Keratinocyte (primary cell): ENCODE measurements at regions not wholly inside any gene's neighbourhood (a gene's known extent, or its start where the extent isn't known, plus 50 kb on each side); places are given as distances from the start of the nearest gene placed in this dataset.

ENCODE experiments used
- DNase-seq: peaks from one replicate; pipeline ENCODE4 v3.0.0-alpha.2; 2011; ENCODE audit warnings: low read depth, missing footprints, low spot score
- FAIRE-seq: peaks from 2 replicates; lab custom pipeline; 2011; peaks lifted over from hg19 to GRCh38; lab: Jason Lieb, UNC
- H2AFZ ChIP-seq: 2 replicates; pipeline ENCODE4 v1.6.0; 2012; ENCODE audit warnings: low read length, control low read depth, inconsistent platforms; ENCODE audit not compliant: control insufficient read depth
- H3K27ac ChIP-seq: 2 replicates; pipeline ENCODE4 v1.5.1; 2011; ENCODE audit warnings: low read length; ENCODE audit not compliant: control insufficient read depth, insufficient read depth
- H3K27me3 ChIP-seq: 3 replicates; pipeline ENCODE4 v1.6.0; 2011; ENCODE audit warnings: low read length; ENCODE audit not compliant: control insufficient read depth, insufficient read depth; ENCODE audit errors: extremely low read depth
- H3K36me3 ChIP-seq, 2 experiments: 2 replicates in 1 of 2; 3 replicates in 1 of 2; pipeline ENCODE4 v1.5.1; 2011; ENCODE audit warnings: low read length in 2 of 2, mild to moderate bottlenecking in 1 of 2; ENCODE audit not compliant: control insufficient read depth in 2 of 2, insufficient read depth in 2 of 2; ENCODE audit errors: extremely low read depth in 1 of 2
- H3K4me1 ChIP-seq: 3 replicates; pipeline ENCODE4 v1.5.1; 2011; ENCODE audit warnings: low read length; ENCODE audit not compliant: control insufficient read depth, insufficient read depth; ENCODE audit errors: extremely low read depth
- H3K4me2 ChIP-seq: 3 replicates; pipeline ENCODE4 v1.6.0; 2011; ENCODE audit warnings: low read depth, low read length; ENCODE audit not compliant: control insufficient read depth, insufficient read depth; ENCODE audit errors: extremely low read depth
- H3K4me3 ChIP-seq, 3 experiments: fragments of 200-600 bp in 1 of 3; sonication (generic) in 1 of 3; 2 replicates in 2 of 3; 3 replicates in 1 of 3; pipeline ENCODE4 v1.5.1; 2011 to 2016; ENCODE audit warnings: low read length in 3 of 3, mild to moderate bottlenecking in 3 of 3, control low read depth in 2 of 3, inconsistent platforms in 1 of 3, low read depth in 1 of 3, mixed read lengths in 1 of 3, mixed run types in 1 of 3, moderate library complexity in 1 of 3; ENCODE audit not compliant: control insufficient read depth in 2 of 3, insufficient read depth in 2 of 3; ENCODE audit errors: extremely low read depth in 1 of 3
- H3K79me2 ChIP-seq: 2 replicates; pipeline ENCODE4 v1.6.0; 2012; ENCODE audit warnings: low read length; ENCODE audit not compliant: control insufficient read depth, insufficient read depth
- H3K9ac ChIP-seq: 3 replicates; pipeline ENCODE4 v1.6.0; 2011; ENCODE audit warnings: low read length; ENCODE audit not compliant: control insufficient read depth, insufficient read depth; ENCODE audit errors: extremely low read depth
- H3K9me1 ChIP-seq: 3 replicates; pipeline ENCODE4 v1.6.0; 2011; ENCODE audit warnings: low read length; ENCODE audit not compliant: control insufficient read depth, insufficient read depth; ENCODE audit errors: extremely low read depth
- H3K9me3 ChIP-seq: 2 replicates; pipeline ENCODE4 v1.5.1; 2012; ENCODE audit warnings: low read depth, low read length; ENCODE audit not compliant: control insufficient read depth
- H4K20me1 ChIP-seq: 3 replicates; pipeline ENCODE4 v1.6.0; 2011; ENCODE audit warnings: low read length; ENCODE audit not compliant: control insufficient read depth, insufficient read depth; ENCODE audit errors: extremely low read depth
- EZH2 ChIP-seq: IDR thresholded peaks from one replicate; pipeline ENCODE4 v1.6.1; 2012; ENCODE audit warnings: inconsistent platforms, mild to moderate bottlenecking, low read length, moderate library complexity
- dilution Hi-C: fragments of 300-500 bp; cut with MboI; formaldehyde crosslinking; loops from one replicate; pipeline ENCODE4 v1.7.0; 2020; ENCODE audit warnings: low sequenced_read_pairs; ENCODE audit not compliant: extremely low pct_ligation_motif_present
- TF ChIP-seq, protein P1 (sequence below), 3 experiments: IDR thresholded peaks in 1 of 3; conservative IDR thresholded peaks in 1 of 3; optimal IDR thresholded peaks in 1 of 3; 2 replicates in 2 of 3; 3 replicates in 1 of 3; pipeline versions ENCODE3 to v1.5.1; 2011; ENCODE audit warnings: low read length in 3 of 3, mild to moderate bottlenecking in 3 of 3, moderate library complexity in 2 of 3, control low read depth in 1 of 3, inconsistent platforms in 1 of 3; ENCODE audit not compliant: insufficient read depth in 2 of 3; ENCODE audit errors: extremely low read depth in 1 of 3

DNA sequence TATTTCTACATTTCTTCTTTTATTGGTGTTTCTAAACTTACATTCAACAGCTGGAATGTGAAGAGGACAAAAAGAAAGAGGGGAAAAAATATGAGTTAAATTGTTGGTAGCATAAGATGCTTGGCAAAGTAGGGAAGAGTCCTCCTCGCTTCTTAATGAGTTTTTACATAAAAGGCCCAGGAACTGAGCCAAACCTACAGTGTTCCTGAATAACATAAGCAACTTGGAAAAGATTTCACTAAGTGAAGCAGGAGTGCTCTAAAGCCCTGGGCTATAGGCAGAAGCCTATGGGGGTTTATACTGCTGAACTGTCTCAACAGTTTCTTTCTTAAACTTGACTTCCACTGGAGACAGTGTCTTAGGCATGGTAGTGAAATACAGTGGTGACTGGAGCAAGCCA, 115.0 kb upstream of the USP25 start:
- Histone ChIP-seq H3K4me1 (peaks cover 5% of the 10 kb centered on the region), H3K27ac (no peak overlapping the region), H3K36me3 (no peaks in the 10 kb centered on the region), H3K79me2 (no peaks in the 10 kb centered on the region), H4K20me1 (no peaks in the 10 kb centered on the region), H2AFZ (no peak overlapping the region), H3K9ac (no peak overlapping the region), H3K27me3 (no peaks in the 10 kb centered on the region), H3K4me2 (no peak overlapping the region), H3K4me3 (no peak overlapping the region), H3K9me3 (no peaks in the 10 kb centered on the region), H3K9me1 (no peaks in the 10 kb centered on the region)
- no peak for FAIRE-seq
- no peak for DNase-seq
- dilution Hi-C loops: no loop called here
- TF ChIP-seq, protein P1, sequence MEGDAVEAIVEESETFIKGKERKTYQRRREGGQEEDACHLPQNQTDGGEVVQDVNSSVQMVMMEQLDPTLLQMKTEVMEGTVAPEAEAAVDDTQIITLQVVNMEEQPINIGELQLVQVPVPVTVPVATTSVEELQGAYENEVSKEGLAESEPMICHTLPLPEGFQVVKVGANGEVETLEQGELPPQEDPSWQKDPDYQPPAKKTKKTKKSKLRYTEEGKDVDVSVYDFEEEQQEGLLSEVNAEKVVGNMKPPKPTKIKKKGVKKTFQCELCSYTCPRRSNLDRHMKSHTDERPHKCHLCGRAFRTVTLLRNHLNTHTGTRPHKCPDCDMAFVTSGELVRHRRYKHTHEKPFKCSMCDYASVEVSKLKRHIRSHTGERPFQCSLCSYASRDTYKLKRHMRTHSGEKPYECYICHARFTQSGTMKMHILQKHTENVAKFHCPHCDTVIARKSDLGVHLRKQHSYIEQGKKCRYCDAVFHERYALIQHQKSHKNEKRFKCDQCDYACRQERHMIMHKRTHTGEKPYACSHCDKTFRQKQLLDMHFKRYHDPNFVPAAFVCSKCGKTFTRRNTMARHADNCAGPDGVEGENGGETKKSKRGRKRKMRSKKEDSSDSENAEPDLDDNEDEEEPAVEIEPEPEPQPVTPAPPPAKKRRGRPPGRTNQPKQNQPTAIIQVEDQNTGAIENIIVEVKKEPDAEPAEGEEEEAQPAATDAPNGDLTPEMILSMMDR (optimal IDR thresholded peaks at IDR 0.05 in 1 of 3, IDR thresholded peaks at IDR 0.05 in 1 of 3, conservative IDR thresholded peaks at IDR 0.05 in 1 of 3; ENCODE audit: extremely low read depth in 1 of 3, insufficient read depth in 2 of 3, low read length in 3 of 3): no peak
- no peak for TF ChIP-seq EZH2

DNA sequence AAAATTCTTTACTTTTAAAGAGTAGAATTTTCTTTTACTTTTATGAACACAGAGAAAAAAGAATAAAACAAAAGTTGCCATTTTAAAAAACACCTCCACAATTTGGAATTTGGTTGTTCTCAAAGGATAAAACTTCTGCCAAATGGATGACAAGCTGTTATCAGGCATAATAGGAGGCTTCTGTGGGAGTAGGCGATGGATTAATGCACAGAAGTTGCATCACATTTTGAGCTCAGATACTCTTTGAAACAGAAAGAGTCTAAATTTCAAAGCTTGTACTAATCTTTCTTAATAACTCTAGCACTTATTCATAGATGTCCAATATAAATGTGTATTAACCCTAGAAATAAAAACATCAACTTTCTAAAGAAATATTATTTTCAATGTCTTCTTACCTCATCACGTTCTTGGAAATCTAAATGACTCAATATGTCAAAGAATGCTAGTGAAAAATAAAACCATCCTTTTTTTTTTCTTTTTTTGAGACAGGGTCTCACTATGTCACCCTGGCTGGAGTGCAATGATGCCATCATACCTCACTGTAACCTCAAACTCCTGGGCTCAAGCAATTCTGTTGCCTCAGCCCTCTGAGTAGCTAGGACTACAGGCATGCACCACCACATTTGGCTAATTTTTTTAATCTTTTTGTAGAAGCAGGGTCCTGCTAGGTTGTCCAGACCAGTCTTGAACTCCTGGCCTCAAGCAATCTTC, 112.8 kb upstream of the USP25 start:
- Histone ChIP-seq H3K4me1 (peaks cover 5% of the 10 kb centered on the region), H3K36me3 (no peaks in the 10 kb centered on the region), H3K9me3 (no peaks in the 10 kb centered on the region), H3K4me3 (no peak overlapping the region), H2AFZ (no peak overlapping the region), H3K27ac (no peak overlapping the region), H3K9me1 (no peaks in the 10 kb centered on the region), H3K4me2 (no peak overlapping the region), H3K9ac (no peak overlapping the region), H3K79me2 (no peaks in the 10 kb centered on the region), H3K27me3 (no peaks in the 10 kb centered on the region), H4K20me1 (no peaks in the 10 kb centered on the region)
- no peak for TF ChIP-seq EZH2
- TF ChIP-seq, protein P1 (optimal IDR thresholded peaks at IDR 0.05 in 1 of 3, IDR thresholded peaks at IDR 0.05 in 1 of 3, conservative IDR thresholded peaks at IDR 0.05 in 1 of 3; ENCODE audit: extremely low read depth in 1 of 3, insufficient read depth in 2 of 3, low read length in 3 of 3): no peak
- dilution Hi-C loops: no loop called here
- DNase-seq (no peak), FAIRE-seq (no peak)
